Fibroblast of mammary gland (primary cell): ENCODE measurements at regions not wholly inside any gene's neighbourhood (a gene's known extent, or its start where the extent isn't known, plus 50 kb on each side); places are given as distances from the start of the nearest gene placed in this dataset.
A peak's percentile ranks its signal among the peaks of the same experiment; 100 is the strongest.

Experiments
- DNase-seq: peaks from one replicate; pipeline ENCODE4 v3.0.0-alpha.2; 2010; ENCODE audit warnings: low read depth
- H3K4me3 ChIP-seq: 2 replicates; pipeline ENCODE4 v1.5.1; 2011; ENCODE audit warnings: low read depth, mild to moderate bottlenecking, low read length, moderate library complexity; ENCODE audit not compliant: control insufficient read depth
- CTCF ChIP-seq: conservative IDR thresholded peaks from 2 replicates; pipeline ENCODE4 v1.5.1; 2011; ENCODE audit warnings: low read depth, low read length, inconsistent platforms; ENCODE audit not compliant: control insufficient read depth, insufficient read depth

GRCh38 chr5:36447776-36448175, 146.1 kb upstream of the RANBP3L start:
- no peak for TF ChIP-seq CTCF
- DNase-seq, result no peak
- no peak overlapping the region for H3K4me3 ChIP-seq

GRCh38 chr5:36450229-36451014, 148.7 kb upstream of the RANBP3L start:
- peak; percentile 33 for DNase-seq
- no peak for TF ChIP-seq CTCF
- no peak overlapping the region for H3K4me3 ChIP-seq

- no peak for TF ChIP-seq CTCF
- no peak overlapping the region for H3K4me3 ChIP-seq
- no peak for DNase-seq
Observed at GRCh38 chr5:36452424-36453006, 150.8 kb upstream of the RANBP3L start.

- peak; percentile 30 for DNase-seq
- TF ChIP-seq CTCF, result no peak
- H3K4me3 ChIP-seq, result no peak overlapping the region
Observed at GRCh38 chr5:36457511-36458270, 148.7 kb upstream of the SLC1A3 start.

GRCh38 chr5:36458746-36459145, 147.7 kb upstream of the SLC1A3 start:
- H3K4me3 ChIP-seq, result no peak overlapping the region
- no peak for TF ChIP-seq CTCF
- no peak for DNase-seq

GRCh38 chr5:36459176-36460135, 146.9 kb upstream of the SLC1A3 start:
- no peak overlapping the region for H3K4me3 ChIP-seq
- peak; percentile 26 for DNase-seq

More at GRCh38 chr5:36459176-36460135, 146.9 kb upstream of the SLC1A3 start:
- TF ChIP-seq CTCF, result peak; percentile 44
